Naive B cell (primary cell): ENCODE measurements at regions not wholly inside any gene's neighbourhood (a gene's known extent, or its start where the extent isn't known, plus 50 kb on each side); places are given as distances from the start of the nearest gene placed in this dataset.

Source experiments
- ATAC-seq, 2 donors: fragments of 150-1000 bp; cut with Tn5 transposase; 2 replicates each; pipeline ENCODE4 v1.10.0; 2021; ENCODE audit warnings: low read depth in 2 of 2, mild to moderate bottlenecking in 2 of 2, moderate library complexity in 2 of 2
- DNase-seq: peaks from one replicate; pipeline ENCODE4 v3.0.0; 2022
- H3K27ac Mint-ChIP-seq, 6 donors: one replicate each; pipeline ENCODE4 v1.8.0; 2020 to 2022; ENCODE audit warnings: mild to moderate bottlenecking in 6 of 6, mixed read lengths in 6 of 6, moderate library complexity in 5 of 6, inconsistent platforms in 2 of 6
- H3K27me3 Mint-ChIP-seq, 3 donors: one replicate each; pipeline ENCODE4 v1.8.0; 2021 to 2022; ENCODE audit warnings: mixed read lengths in 3 of 3, mild to moderate bottlenecking in 1 of 3
- H3K36me3 Mint-ChIP-seq, 2 donors: one replicate each; pipeline ENCODE4 v1.8.0; 2020 to 2022; ENCODE audit warnings: mixed read lengths in 2 of 2, inconsistent platforms in 1 of 2, mild to moderate bottlenecking in 1 of 2
- H3K4me1 Mint-ChIP-seq, 3 donors: one replicate each; pipeline ENCODE4 v1.8.0; 2020 to 2022; ENCODE audit warnings: mixed read lengths in 3 of 3, inconsistent platforms in 1 of 3, mild to moderate bottlenecking in 1 of 3, moderate library complexity in 1 of 3
- H3K4me3 Mint-ChIP-seq, 8 donors: one replicate each; pipeline ENCODE4 v1.8.0; 2020 to 2022; ENCODE audit warnings: mild to moderate bottlenecking in 8 of 8, mixed read lengths in 8 of 8, moderate library complexity in 8 of 8, inconsistent platforms in 2 of 8
- H3K9me3 Mint-ChIP-seq, 7 donors: one replicate each; pipeline ENCODE4 v1.8.0; 2020 to 2022; ENCODE audit warnings: mixed read lengths in 7 of 7, mild to moderate bottlenecking in 5 of 7, inconsistent platforms in 2 of 7, moderate library complexity in 1 of 7

- no peak overlapping the region for H3K4me3 Mint-ChIP-seq
- H3K27me3 Mint-ChIP-seq = peaks cover 24 to 44% (median 25%) of the 10 kb centered on the region in 3 donors
- no peak for ATAC-seq
- H3K9me3 Mint-ChIP-seq = peaks cover 11 to 28% (median 18%) of the 10 kb centered on the region in 7 donors
- peaks cover 0 to 4% (median 0%) of the 10 kb centered on the region in 3 donors for H3K4me1 Mint-ChIP-seq
- H3K36me3 Mint-ChIP-seq = peaks cover 13 to 27% of the 10 kb centered on the region in 2 donors
- DNase-seq = no peak
- peak overlapping the region in 1 of 6 donors; percentile 15 for H3K27ac Mint-ChIP-seq
Observed at GRCh38 chr7:131250331-131250730, 77.3 kb upstream of the MKLN1 start.

- DNase-seq (no peak), ATAC-seq (no peak)
- peaks cover 24 to 45% (median 25%) of the 10 kb centered on the region in 3 donors for H3K27me3 Mint-ChIP-seq
- H3K27ac Mint-ChIP-seq = no peak overlapping the region
- H3K36me3 Mint-ChIP-seq = peaks cover 13 to 27% of the 10 kb centered on the region in 2 donors
- no peak overlapping the region for H3K4me3 Mint-ChIP-seq
- peaks cover 11 to 30% (median 20%) of the 10 kb centered on the region in 7 donors for H3K9me3 Mint-ChIP-seq
- peaks cover 0 to 4% (median 0%) of the 10 kb centered on the region in 3 donors for H3K4me1 Mint-ChIP-seq
Observed at GRCh38 chr7:131251371-131251770, 76.3 kb upstream of the MKLN1 start.

GRCh38 chr7:131252976-131253375 lies 74.7 kb upstream of the MKLN1 start:
- ATAC-seq (no peak), DNase-seq (no peak)
- Mint-ChIP-seq H3K4me3 (no peak overlapping the region), H3K4me1 (peaks cover 0 to 4% (median 0%) of the 10 kb centered on the region in 3 donors), H3K9me3 (peaks cover 11 to 30% (median 20%) of the 10 kb centered on the region in 7 donors), H3K27me3 (peaks cover 24 to 46% (median 25%) of the 10 kb centered on the region in 3 donors), H3K36me3 (peaks cover 13 to 27% of the 10 kb centered on the region in 2 donors), H3K27ac (no peak overlapping the region)

- no peak overlapping the region for H3K4me3 Mint-ChIP-seq
- ATAC-seq (no peak), DNase-seq (no peak)
- H3K36me3 Mint-ChIP-seq = peaks cover 13 to 26% of the 10 kb centered on the region in 2 donors
- H3K4me1 Mint-ChIP-seq = peaks cover 0 to 4% (median 0%) of the 10 kb centered on the region in 3 donors
- no peak overlapping the region for H3K27ac Mint-ChIP-seq
- H3K27me3 Mint-ChIP-seq = peaks cover 16 to 41% (median 19%) of the 10 kb centered on the region in 3 donors
- peaks cover 11 to 30% (median 20%) of the 10 kb centered on the region in 7 donors for H3K9me3 Mint-ChIP-seq
Observed at GRCh38 chr7:131254211-131254610, 73.5 kb upstream of the MKLN1 start.

DNA sequence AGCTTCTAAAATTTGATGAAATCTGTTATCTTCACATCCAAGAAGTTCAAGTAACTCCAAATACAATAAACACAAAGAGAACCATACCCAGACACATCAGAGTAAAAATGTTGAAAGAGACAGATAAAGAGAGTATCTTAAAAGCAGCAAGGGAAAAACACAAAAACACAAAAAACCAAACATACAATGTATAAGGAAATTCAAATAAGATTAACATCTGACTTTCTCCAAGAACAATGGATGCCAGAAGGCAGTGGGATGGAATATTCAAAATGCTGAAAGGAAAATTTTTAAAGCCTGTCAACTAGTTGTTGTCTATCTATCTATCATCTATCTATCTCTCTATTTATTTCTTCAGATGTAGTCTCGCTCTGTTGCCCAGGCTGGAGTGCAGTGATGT lies 72.4 kb upstream of the MKLN1 start:
- Mint-ChIP-seq H3K27ac (no peak overlapping the region), H3K4me3 (no peak overlapping the region), H3K4me1 (no peaks in the 10 kb centered on the region), H3K36me3 (peaks cover 13 to 17% of the 10 kb centered on the region in 2 donors), H3K27me3 (peaks cover 5 to 31% (median 10%) of the 10 kb centered on the region in 3 donors), H3K9me3 (peaks cover 11 to 30% (median 20%) of the 10 kb centered on the region in 7 donors)
- ATAC-seq = no peak
- DNase-seq = no peak

DNA sequence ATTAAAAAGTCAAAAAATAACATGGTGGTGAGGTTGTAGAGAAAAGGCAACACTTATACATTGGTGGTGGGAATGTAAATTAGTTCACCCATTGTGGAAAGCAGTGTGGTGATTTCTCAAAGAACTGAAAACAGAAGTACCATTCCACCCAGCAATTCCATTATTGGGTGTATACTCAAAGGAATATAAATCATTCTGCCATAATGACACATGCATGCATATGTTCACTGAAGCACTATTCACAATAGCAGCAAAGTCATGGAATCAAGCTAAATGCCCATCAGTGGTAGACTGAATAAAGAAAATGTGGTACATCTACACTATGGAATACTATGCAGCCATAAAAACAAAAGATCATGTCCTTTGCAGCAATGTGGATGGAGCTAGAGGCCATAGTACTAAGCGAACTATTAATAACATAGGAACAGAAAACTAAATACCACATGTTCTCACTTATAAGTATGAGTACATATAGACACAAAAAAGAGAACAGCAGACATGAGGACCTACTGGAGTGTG lies 66.1 kb upstream of the MKLN1 start:
- ATAC-seq (no peak), DNase-seq (no peak)
- H3K4me1 Mint-ChIP-seq = peaks cover 6 to 13% (median 6%) of the 10 kb centered on the region in 3 donors
- no peak overlapping the region for H3K4me3 Mint-ChIP-seq
- peaks cover 0 to 6% (median 0%) of the 10 kb centered on the region in 3 donors for H3K27me3 Mint-ChIP-seq
- H3K36me3 Mint-ChIP-seq = no peaks in the 10 kb centered on the region
- no peak overlapping the region for H3K27ac Mint-ChIP-seq
- H3K9me3 Mint-ChIP-seq = no peaks in the 10 kb centered on the region

DNA sequence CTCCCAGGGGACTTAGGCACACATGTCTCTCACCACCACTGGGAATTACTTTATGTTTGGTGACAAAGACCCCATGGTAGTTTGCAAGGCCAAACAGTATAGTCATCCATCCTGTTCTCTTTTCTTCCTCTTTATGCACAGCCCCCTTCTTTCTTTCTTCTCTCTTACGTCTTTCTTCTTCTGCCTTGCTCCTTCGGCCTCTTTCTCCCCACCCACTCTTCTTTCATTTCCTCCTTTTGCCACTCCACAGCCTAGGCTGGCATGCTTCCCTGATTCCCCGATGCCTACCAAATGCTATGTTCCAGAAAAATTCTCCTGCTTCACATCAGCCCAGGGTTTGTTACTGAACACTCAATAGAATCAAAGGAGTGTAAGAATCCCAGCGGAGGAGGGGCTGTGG lies 62.4 kb upstream of the MKLN1 start:
- H3K36me3 Mint-ChIP-seq = no peaks in the 10 kb centered on the region
- peaks cover 6 to 13% (median 6%) of the 10 kb centered on the region in 3 donors for H3K4me1 Mint-ChIP-seq
- DNase-seq = peak; percentile 2
- H3K4me3 Mint-ChIP-seq = peak overlapping the region in 1 of 8 donors; percentile 73
- peak; percentile 23 to 36 for ATAC-seq
- H3K9me3 Mint-ChIP-seq = peaks cover 0 to 6% (median 0%) of the 10 kb centered on the region in 7 donors
- peak overlapping the region in 2 of 6 donors; percentile 39 to 83 for H3K27ac Mint-ChIP-seq
- H3K27me3 Mint-ChIP-seq = no peaks in the 10 kb centered on the region

GRCh38 chr7:131267631-131268030 lies 60.0 kb upstream of the MKLN1 start:
- no peaks in the 10 kb centered on the region for H3K36me3 Mint-ChIP-seq
- DNase-seq (no peak), ATAC-seq (no peak)
- no peaks in the 10 kb centered on the region for H3K27me3 Mint-ChIP-seq
- no peak overlapping the region for H3K27ac Mint-ChIP-seq
- peaks cover 6 to 17% (median 10%) of the 10 kb centered on the region in 3 donors for H3K4me1 Mint-ChIP-seq
- H3K9me3 Mint-ChIP-seq = peaks cover 0 to 6% (median 0%) of the 10 kb centered on the region in 7 donors
- H3K4me3 Mint-ChIP-seq = no peak overlapping the region

DNA sequence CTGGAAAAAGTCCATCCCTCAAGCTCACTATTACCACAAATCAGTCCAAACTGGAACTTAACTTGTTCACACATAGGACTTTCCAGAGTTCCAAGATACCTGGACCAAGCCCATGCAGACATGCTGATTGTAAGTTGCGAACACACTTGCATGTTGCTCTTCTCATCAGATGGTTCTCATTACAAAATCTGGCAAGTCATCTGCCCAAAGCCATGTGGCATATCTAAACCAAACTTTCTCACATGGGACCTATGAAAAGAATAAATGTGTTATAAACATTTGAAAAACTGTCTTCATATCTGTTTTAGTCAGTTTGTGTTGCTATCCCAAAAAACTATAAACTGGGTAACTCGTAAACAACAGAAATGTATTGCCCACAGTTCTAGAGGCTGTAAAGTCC lies 58.8 kb upstream of the MKLN1 start:
- Mint-ChIP-seq H3K4me3 (no peak overlapping the region), H3K36me3 (no peaks in the 10 kb centered on the region), H3K9me3 (peaks cover 0 to 6% (median 0%) of the 10 kb centered on the region in 7 donors), H3K4me1 (peaks cover 6 to 17% (median 17%) of the 10 kb centered on the region in 3 donors), H3K27ac (no peak overlapping the region), H3K27me3 (no peaks in the 10 kb centered on the region)
- ATAC-seq (no peak), DNase-seq (no peak)

DNA sequence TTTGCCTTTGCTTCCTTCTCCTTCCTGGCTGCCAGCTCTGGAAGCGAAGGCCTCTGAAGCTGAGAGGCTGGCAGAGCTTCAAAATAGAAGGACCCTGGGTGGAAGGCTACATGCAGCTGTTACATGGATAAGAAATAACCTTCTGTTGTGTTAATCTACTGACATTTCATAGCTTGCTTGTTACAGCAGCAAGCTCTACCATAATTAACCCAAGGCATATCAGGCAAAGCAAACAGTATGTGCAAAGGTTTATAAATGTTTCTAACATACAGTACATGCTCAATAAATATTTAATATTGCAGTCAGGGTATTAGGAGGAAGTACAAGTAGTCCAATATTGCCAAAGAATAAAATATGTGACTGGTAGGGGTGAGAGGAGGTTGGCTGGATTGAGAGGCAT lies 55.6 kb upstream of the MKLN1 start:
- no peaks in the 10 kb centered on the region for H3K36me3 Mint-ChIP-seq
- H3K4me3 Mint-ChIP-seq = no peak overlapping the region
- H3K27ac Mint-ChIP-seq = no peak overlapping the region
- peaks cover 0 to 12% (median 3%) of the 10 kb centered on the region in 3 donors for H3K4me1 Mint-ChIP-seq
- peaks cover 0 to 6% (median 0%) of the 10 kb centered on the region in 7 donors for H3K9me3 Mint-ChIP-seq
- DNase-seq (no peak), ATAC-seq (no peak)
- peaks cover 0 to 9% (median 0%) of the 10 kb centered on the region in 3 donors for H3K27me3 Mint-ChIP-seq

DNA sequence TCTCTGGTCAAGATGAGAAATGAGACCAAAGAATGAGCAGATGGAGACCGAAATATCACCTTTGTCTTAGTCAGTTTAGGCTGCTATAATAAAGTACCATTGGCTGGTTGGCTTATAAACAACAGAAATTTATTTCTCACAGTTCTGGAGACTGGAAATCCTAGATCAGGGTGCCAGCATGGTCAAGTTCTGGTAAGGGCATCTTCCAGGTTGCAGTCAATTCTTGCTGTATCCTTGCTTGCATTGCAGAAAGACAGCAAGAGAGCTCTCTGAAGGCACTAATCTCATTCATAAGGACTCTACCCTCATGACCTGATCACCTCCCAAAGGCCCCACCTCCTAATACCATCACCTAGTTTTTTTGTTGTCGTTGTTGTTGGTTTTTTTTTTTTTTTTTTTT lies 52.7 kb upstream of the MKLN1 start:
- Mint-ChIP-seq H3K27me3 (peaks cover 0 to 9% (median 0%) of the 10 kb centered on the region in 3 donors), H3K4me3 (no peak overlapping the region), H3K9me3 (peaks cover 0 to 4% (median 0%) of the 10 kb centered on the region in 7 donors), H3K4me1 (peaks cover 0 to 12% (median 3%) of the 10 kb centered on the region in 3 donors), H3K36me3 (peaks cover 0 to 3% of the 10 kb centered on the region in 2 donors), H3K27ac (no peak overlapping the region)
- DNase-seq (no peak), ATAC-seq (no peak)

- H3K27ac Mint-ChIP-seq = peak overlapping the region in 1 of 6 donors; percentile 92
- peaks cover 0 to 4% of the 10 kb centered on the region in 2 donors for H3K36me3 Mint-ChIP-seq
Observed at GRCh38 chr7:131276190-131276589, 51.5 kb upstream of the MKLN1 start.

GRCh38 chr7:131276748-131277147 lies 50.9 kb upstream of the MKLN1 start:
- no peak overlapping the region for H3K4me3 Mint-ChIP-seq
- peak overlapping the region in 1 of 6 donors; percentile 58 for H3K27ac Mint-ChIP-seq
- H3K9me3 Mint-ChIP-seq = peaks cover 0 to 4% (median 0%) of the 10 kb centered on the region in 7 donors
- peaks cover 0 to 12% (median 3%) of the 10 kb centered on the region in 3 donors for H3K4me1 Mint-ChIP-seq
- peaks cover 0 to 4% of the 10 kb centered on the region in 2 donors for H3K36me3 Mint-ChIP-seq
- DNase-seq = no peak
- H3K27me3 Mint-ChIP-seq = peaks cover 0 to 9% (median 0%) of the 10 kb centered on the region in 3 donors
- no peak for ATAC-seq

More at GRCh38 chr7:131276190-131276589, 51.5 kb upstream of the MKLN1 start:
- H3K4me3 Mint-ChIP-seq = no peak overlapping the region
- ATAC-seq = no peak
- peaks cover 0 to 4% (median 0%) of the 10 kb centered on the region in 7 donors for H3K9me3 Mint-ChIP-seq
- no peak for DNase-seq
- H3K27me3 Mint-ChIP-seq = peaks cover 0 to 9% (median 0%) of the 10 kb centered on the region in 3 donors
- H3K4me1 Mint-ChIP-seq = peaks cover 0 to 12% (median 3%) of the 10 kb centered on the region in 3 donors
